ENCODE measurements at regions not wholly inside any gene's neighbourhood (a gene's known extent, or its start where the extent isn't known, plus 50 kb on each side); places are given as distances from the start of the nearest gene placed in this dataset.

- TF ChIP-seq CTCF (IDR thresholded peaks at IDR 0.05; ENCODE audit: extremely low read depth, insufficient read depth, missing control alignments): no peak
- no peak for DNase-seq (ENCODE audit: low spot score)
- in situ Hi-C loops (cut with MboI; ENCODE audit: low pct_unique_long_range_greater_than_20kb, low sequenced_read_pairs, unreplicated experiment): no loop called here
These were observed 161.2 kb downstream of the NTMT2 start for GRCh38 chr1:170306948-170307347.

DNA sequence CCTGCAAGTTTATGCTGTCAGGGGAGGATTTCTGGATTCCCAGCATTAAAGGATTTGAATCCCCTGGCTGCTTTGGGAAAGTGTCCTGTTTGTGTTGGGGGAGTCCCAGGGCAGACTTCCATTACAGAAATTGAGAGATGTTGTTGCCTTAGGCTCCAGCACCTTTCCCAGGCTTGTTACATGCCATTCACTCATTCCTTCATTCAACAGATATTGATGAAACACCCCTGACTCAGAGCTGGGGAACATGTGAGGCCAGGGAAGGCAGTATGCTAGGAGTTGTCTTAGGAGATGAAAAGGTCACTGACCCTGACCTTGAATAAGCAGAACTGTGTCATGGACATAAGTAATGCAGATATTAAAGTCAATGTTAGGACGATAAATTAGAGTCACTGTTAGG, 161.7 kb downstream of the NTMT2 start:
- no peak for TF ChIP-seq CTCF (IDR thresholded peaks at IDR 0.05; ENCODE audit: extremely low read depth, insufficient read depth, missing control alignments)
- in situ Hi-C loops (cut with MboI; ENCODE audit: low pct_unique_long_range_greater_than_20kb, low sequenced_read_pairs, unreplicated experiment): no loop called here
- no peak for DNase-seq (ENCODE audit: low spot score)

DNA sequence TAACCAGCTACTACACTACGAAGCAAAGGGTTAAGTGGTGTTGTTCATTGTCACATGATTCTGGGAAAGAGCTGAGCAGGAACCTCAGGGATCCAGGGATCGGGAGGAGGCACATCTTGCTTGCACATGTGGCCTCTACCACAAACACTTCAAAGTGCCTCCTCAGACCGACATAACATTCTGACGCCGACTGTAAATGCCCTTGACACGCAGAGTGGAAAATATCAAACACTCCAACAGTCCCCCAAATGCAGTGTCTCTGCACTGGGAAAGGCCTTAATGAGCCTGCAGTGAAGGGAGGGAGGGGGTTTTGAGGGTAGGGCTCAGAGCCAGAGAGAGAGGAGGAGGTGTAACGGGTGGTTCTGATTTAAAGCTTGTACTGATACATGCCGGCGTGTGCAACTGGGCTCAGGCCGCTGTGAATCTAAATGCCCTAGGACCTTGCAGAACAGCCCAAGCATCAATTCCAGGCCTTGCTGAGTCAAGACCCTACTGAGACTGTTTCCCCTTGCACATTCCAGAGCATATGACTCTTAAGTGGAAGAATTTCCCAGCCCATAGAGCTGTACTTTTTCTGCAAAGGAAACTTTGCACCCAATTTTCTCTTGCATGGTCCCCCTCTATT, 163.7 kb downstream of the NTMT2 start:
- in situ Hi-C loops (cut with MboI; ENCODE audit: low pct_unique_long_range_greater_than_20kb, low sequenced_read_pairs, unreplicated experiment): no loop called here
- DNase-seq (ENCODE audit: low spot score): no peak
- TF ChIP-seq CTCF (IDR thresholded peaks at IDR 0.05; ENCODE audit: extremely low read depth, insufficient read depth, missing control alignments): no peak

DNA sequence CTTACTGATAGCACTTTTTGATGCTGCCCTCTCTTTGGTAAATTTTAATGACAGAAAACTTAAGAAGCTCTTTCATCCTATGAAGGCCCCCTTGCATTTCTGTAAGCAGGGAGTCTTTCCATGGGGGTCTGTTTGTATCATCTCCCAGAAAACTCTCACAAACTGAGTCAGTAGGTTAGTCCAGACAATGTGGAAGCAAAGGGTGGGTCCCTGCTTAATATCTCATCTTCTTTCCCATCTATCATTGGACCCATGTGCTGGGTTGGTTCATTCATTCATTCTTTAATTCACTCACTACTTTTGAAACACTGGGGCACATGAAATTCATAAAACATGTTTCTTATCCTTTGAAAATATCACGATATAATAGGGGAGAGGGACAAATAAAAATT, 164.3 kb downstream of the NTMT2 start:
- DNase-seq (ENCODE audit: low spot score): no peak
- in situ Hi-C loops (cut with MboI; ENCODE audit: low pct_unique_long_range_greater_than_20kb, low sequenced_read_pairs, unreplicated experiment): no loop called here
- no peak for TF ChIP-seq CTCF (IDR thresholded peaks at IDR 0.05; ENCODE audit: extremely low read depth, insufficient read depth, missing control alignments)

DNA sequence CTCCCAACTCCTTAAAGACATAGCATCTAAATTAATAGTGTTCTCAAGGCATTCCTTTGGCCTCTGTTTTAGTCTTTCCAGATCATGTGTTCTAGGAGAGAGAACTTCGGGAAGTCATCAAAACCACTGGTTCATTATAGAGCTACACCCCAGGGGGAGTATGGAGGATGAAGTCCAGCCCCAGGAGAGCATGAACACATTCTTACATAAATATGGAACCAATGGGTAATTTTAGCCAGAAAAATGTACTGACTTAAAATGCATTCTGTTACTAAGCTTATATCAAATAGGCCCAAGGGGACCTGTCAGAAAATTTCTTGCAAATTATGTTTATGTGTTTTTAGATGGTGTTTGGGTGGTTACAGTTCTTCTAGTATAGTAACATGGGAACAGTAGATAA, 165.2 kb downstream of the NTMT2 start:
- TF ChIP-seq CTCF (IDR thresholded peaks at IDR 0.05; ENCODE audit: extremely low read depth, insufficient read depth, missing control alignments): no peak
- no peak for DNase-seq (ENCODE audit: low spot score)
- in situ Hi-C loops (cut with MboI; ENCODE audit: low pct_unique_long_range_greater_than_20kb, low sequenced_read_pairs, unreplicated experiment): no loop called here

- in situ Hi-C loops (cut with MboI; ENCODE audit: low pct_unique_long_range_greater_than_20kb, low sequenced_read_pairs, unreplicated experiment): no loop called here
- no peak for DNase-seq (ENCODE audit: low spot score)
- TF ChIP-seq CTCF (IDR thresholded peaks at IDR 0.05; ENCODE audit: extremely low read depth, insufficient read depth, missing control alignments): no peak
These were observed 167.5 kb downstream of the NTMT2 start for GRCh38 chr1:170313306-170313705.

- TF ChIP-seq CTCF (IDR thresholded peaks at IDR 0.05; ENCODE audit: extremely low read depth, insufficient read depth, missing control alignments): no peak
- in situ Hi-C loops (cut with MboI; ENCODE audit: low pct_unique_long_range_greater_than_20kb, low sequenced_read_pairs, unreplicated experiment): no loop called here
- DNase-seq (ENCODE audit: low spot score): no peak
These were observed 170.5 kb downstream of the NTMT2 start for GRCh38 chr1:170316270-170316669.
